Omental fat pad (tissue), 3 donors: ENCODE measurements at regions not wholly inside any gene's neighbourhood (a gene's known extent, or its start where the extent isn't known, plus 50 kb on each side); places are given as distances from the start of the nearest gene placed in this dataset.

ENCODE experiments used
- ATAC-seq: fragments of 150-250 bp; one replicate; pipeline ENCODE4 v1.9.1; 2016; ENCODE audit warnings: mild to moderate bottlenecking, moderate library complexity; ENCODE audit not compliant: low FRiP score
- DNase-seq: peaks from one replicate; pipeline ENCODE4 v3.0.0-alpha.2; 2019; ENCODE audit warnings: low spot score
- TF ChIP-seq, protein P1 (sequence below), 3 donors: fragments of 450-650 bp; IDR thresholded peaks; one replicate each; pipeline ENCODE4 v1.5.1; 2016 to 2017; ENCODE audit warnings: antibody characterized with exemption in 3 of 3, mild to moderate bottlenecking in 3 of 3, moderate library complexity in 2 of 3

DNA sequence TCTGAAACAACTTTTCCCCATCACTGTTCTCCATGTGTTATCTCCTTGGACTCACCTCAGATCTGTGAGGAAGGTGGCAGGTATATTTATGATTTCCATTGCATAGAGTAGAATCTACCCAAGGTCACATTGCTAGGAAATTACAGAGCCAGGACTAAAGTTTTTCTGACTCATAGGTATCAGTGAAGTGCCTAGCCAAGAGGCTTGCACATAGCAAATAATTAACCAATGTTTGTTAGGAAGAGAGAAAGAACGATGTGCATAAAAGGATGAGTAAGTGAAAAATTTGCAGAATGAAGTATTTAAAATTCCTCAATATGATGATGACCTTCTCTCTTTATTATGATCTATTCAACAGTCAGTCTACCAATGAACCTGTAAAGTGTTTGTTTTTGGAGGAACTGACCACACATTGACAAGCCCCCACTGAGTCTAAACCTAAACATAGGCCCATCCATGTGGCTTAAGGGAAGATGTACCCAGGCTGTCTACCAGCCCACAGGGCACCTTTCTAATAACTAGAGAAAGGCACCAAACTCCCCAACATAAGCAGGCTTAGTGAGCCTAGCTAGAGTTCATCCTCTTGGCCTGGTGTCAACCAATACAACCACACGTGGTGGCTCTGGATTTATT is 252.9 kb upstream of the ZMIZ1 start:
- DNase-seq: no peak
- TF ChIP-seq, protein P1, sequence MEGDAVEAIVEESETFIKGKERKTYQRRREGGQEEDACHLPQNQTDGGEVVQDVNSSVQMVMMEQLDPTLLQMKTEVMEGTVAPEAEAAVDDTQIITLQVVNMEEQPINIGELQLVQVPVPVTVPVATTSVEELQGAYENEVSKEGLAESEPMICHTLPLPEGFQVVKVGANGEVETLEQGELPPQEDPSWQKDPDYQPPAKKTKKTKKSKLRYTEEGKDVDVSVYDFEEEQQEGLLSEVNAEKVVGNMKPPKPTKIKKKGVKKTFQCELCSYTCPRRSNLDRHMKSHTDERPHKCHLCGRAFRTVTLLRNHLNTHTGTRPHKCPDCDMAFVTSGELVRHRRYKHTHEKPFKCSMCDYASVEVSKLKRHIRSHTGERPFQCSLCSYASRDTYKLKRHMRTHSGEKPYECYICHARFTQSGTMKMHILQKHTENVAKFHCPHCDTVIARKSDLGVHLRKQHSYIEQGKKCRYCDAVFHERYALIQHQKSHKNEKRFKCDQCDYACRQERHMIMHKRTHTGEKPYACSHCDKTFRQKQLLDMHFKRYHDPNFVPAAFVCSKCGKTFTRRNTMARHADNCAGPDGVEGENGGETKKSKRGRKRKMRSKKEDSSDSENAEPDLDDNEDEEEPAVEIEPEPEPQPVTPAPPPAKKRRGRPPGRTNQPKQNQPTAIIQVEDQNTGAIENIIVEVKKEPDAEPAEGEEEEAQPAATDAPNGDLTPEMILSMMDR (IDR thresholded peaks at IDR 0.05): no peak
- ATAC-seq: no peak

DNA sequence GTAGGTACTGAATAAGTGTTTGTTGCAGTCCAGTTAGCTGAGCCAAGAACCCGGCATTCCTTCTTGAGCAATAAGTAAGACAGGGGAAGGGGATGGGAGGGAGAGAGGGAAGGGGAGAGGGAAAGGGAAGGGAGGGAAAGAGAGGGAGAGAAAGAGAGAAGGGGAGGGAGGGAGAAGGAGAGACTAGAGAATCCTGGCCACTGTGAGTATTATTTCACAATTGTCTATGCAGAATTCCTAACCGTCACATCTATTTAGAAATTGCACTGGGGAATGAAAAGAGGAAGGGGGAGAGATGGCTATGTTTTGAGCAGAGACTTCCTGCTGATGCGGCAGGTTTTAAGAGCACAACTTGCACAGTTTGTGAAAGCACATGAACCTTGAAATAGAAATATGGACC is 251.4 kb upstream of the ZMIZ1 start:
- DNase-seq (no peak), ATAC-seq (peak; percentile 79)
- TF ChIP-seq, protein P1 (IDR thresholded peaks at IDR 0.05): no peak

DNA sequence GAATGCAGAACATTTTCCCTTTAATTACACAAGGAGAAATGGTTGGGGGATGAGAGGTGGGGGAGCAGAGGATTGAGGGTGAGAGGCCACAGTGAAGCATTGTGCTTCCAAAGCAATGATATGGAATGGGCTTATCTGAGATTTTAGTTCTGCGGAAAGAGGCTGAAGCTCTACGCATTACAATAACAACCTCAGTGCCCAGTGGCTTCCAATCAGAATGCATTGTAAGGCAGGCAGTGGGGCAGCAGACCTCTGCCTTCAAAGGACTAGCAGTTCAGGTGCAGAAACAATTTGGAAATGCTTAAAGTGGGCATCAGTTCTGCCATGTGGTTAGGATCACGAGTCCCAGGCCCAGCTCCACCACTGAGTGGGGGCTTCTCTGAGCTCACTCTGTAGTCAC is 251.0 kb upstream of the ZMIZ1 start:
- ATAC-seq (no peak), DNase-seq (no peak)
- TF ChIP-seq, protein P1 (IDR thresholded peaks at IDR 0.05): no peak

DNA sequence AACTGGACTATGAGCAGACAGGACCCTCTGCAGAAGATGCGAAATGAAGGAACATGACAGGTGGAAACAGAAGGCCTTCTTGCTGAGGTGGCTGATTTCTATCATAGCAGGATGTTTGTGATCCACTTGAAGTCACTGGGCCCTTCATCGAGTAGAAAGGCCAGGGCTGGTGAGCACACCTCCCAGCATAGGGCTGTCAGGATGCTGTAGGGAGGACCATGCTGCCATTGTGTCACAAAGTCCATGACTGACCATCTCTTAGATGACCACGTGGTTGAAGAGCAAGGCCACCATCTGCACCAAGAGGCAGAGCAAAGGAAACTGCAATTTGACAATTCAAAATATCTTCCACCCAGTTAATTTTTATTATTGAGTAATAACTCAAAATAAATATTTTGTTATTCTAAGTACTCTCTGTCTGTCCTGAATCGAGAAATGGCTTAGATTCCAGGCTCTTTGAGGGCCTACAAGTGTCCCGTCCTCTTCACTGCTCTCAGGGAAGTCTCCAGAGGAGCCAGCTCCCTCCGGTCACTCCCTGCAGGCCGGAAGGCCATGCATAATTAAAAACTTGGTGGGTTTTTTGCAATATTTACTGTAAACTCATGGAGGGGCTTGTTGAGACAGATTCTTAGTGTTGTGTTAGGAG is 249.3 kb upstream of the ZMIZ1 start:
- TF ChIP-seq, protein P1 (IDR thresholded peaks at IDR 0.05): no peak
- ATAC-seq (no peak), DNase-seq (no peak)

DNA sequence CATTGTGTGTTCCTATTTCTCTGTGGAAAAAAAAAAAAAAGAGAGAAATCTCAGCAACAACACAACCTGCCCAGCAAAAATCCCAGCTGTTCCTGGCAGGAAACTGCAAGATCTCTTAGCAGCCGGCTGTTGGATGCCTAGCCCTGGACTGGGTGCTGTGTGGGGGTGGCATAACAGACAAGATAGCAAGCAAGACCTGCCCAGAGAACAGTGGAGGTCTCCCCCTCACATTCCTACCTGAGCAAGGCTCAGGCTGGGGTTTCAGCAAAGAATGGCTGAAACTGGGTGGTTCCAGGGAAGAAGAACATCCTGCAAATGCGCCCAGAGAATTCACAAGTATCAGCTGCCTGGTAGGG is 248.8 kb upstream of the ZMIZ1 start:
- peak; percentile 73 for ATAC-seq
- no peak for DNase-seq
- TF ChIP-seq, protein P1 (IDR thresholded peaks at IDR 0.05): no peak

DNA sequence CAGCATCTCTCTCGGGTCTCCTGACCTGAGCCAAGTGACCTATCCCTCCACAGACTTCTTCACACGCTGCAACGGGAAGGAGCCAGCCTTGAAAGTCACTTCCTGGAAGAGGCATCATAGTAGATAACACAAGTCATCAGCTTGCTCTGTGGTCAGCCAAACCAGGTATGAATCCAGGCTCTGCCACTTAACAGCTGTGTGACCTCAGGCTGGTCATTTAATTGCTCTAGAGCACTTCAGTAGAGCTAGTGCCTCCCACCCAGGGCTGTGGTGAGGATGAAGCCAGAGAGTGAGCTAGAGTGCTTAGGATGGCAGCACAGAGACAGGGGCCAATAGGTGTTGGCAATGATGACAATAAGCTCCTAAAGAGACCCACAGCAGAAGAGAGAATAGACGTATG is 247.7 kb upstream of the ZMIZ1 start:
- TF ChIP-seq, protein P1 (IDR thresholded peaks at IDR 0.05): no peak
- DNase-seq (no peak), ATAC-seq (no peak)
